NCI-H524 treated with DMSO at 0.1 percent for 48 hours (cell line): ENCODE measurements at regions not wholly inside any gene's neighbourhood (a gene's known extent, or its start where the extent isn't known, plus 50 kb on each side); places are given as distances from the start of the nearest gene placed in this dataset.
A peak's percentile ranks its signal among the peaks of the same experiment; 100 is the strongest.
"Not testable (repeated sequence)": the region's sequence is repeated elsewhere in the genome, so short reads cannot be mapped to it uniquely, and the experiment has no call there.

ENCODE experiments used
- DNase-seq: peaks from one replicate; lab custom pipeline; 2025; lab: John Stamatoyannopoulos, UW

GRCh38 chr22:22168941-22169867, 75.4 kb upstream of the VPREB1 start:
- no peak for DNase-seq

GRCh38 chr22:22168190-22168940, 76.2 kb upstream of the VPREB1 start:
- DNase-seq: peak; percentile 77

- peak; percentile 95 for DNase-seq
These were observed 76.8 kb upstream of the VPREB1 start for GRCh38 chr22:22167791-22168189.

- no peak for DNase-seq
These were observed 77.5 kb upstream of the VPREB1 start for GRCh38 chr22:22166941-22167713.

- DNase-seq: no peak
These were observed 78.5 kb upstream of the VPREB1 start for GRCh38 chr22:22165936-22166710.

- DNase-seq: peak; percentile 82
These were observed 79.9 kb upstream of the VPREB1 start for GRCh38 chr22:22164541-22165272.

GRCh38 chr22:22161924-22162851, 82.4 kb upstream of the VPREB1 start:
- no peak for DNase-seq

GRCh38 chr22:22160768-22161167, 83.8 kb upstream of the VPREB1 start:
- DNase-seq: not testable (repeated sequence)

- no peak for DNase-seq
These were observed 85.2 kb upstream of the VPREB1 start for GRCh38 chr22:22159384-22159783.

- DNase-seq: no peak
These were observed 85.6 kb upstream of the VPREB1 start for GRCh38 chr22:22158965-22159364.

GRCh38 chr22:22158207-22158816, 86.3 kb upstream of the VPREB1 start:
- DNase-seq: no peak

- DNase-seq: no peak
These were observed 87.2 kb upstream of the VPREB1 start for GRCh38 chr22:22157348-22157725.

- DNase-seq: peak; percentile 7
These were observed 87.8 kb upstream of the VPREB1 start for GRCh38 chr22:22156716-22157347.

- DNase-seq: no peak
These were observed 88.3 kb upstream of the VPREB1 start for GRCh38 chr22:22156348-22156715.

GRCh38 chr22:22155607-22156006, 89.0 kb upstream of the VPREB1 start:
- DNase-seq: no peak

- no peak for DNase-seq
These were observed 89.4 kb upstream of the VPREB1 start for GRCh38 chr22:22155146-22155545.

- no peak for DNase-seq
These were observed 90.5 kb upstream of the VPREB1 start for GRCh38 chr22:22154040-22154439.

- DNase-seq: no peak
These were observed 93.3 kb upstream of the VPREB1 start for GRCh38 chr22:22151308-22151707.

- no peak for DNase-seq
These were observed 94.1 kb upstream of the VPREB1 start for GRCh38 chr22:22150457-22150856.
